Astrocyte of the hippocampus (primary cell): ENCODE measurements at regions not wholly inside any gene's neighbourhood (a gene's known extent, or its start where the extent isn't known, plus 50 kb on each side); places are given as distances from the start of the nearest gene placed in this dataset.

Experiments
- DNase-seq: peaks from one replicate; pipeline ENCODE4 v3.0.0; 2011; ENCODE audit warnings: low read depth, low spot score

DNA sequence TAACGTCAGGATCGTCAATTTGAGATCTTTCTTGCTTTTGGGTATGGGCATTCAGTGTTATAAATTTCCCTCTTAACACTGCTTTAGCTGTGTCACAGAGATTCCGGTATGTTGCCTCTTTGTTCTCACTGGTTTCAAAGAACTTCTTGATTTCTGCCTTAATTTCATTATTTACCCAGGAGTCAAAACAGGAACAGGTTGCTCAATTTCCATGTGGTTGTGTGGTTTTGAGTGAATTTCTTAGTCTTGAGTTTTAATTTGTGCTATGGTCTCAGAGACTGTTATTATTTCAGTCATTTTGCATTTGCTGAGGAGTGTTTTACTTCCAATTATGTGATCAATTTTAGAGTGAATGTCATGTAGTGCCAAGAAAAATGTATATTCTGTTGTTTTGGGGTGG lies 153.1 kb downstream of the PCDH17 start:
- no peak for DNase-seq

DNA sequence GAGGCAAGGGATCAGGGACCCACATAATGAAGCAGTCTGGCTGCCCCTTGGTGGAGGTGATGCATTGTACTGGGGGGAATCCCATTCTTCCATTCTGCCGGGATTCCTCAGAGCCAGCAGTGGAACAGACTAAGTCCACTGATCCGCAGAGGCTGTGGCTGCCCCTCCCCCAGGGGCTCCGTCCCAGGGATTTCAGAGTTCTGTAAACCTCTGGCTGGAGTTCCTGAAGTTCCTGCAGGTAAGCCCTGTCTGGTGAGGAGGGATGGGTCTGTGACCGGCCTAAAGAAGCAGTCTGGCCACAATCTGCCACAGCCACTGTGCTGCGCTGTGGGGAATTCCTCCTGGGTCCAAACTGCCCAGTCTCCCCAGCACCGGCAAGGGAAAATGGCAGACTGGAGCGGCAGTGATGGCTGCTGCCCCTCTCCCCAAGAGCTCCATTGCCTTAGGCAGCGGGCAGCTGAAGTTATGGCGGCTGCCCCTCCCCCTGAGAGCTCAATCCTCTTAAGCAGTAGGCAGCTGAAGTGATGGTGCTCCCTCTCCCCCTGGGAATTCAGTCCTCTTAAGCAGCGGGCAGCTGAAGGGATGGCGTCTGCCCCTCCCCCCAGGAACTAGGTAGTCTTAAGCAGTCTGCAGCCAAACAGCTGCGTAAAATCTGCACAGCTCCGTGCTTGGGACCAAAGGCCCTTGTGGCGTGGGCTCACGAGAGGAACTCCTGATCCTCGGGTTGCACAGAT lies 155.7 kb downstream of the PCDH17 start:
- no peak for DNase-seq

DNA sequence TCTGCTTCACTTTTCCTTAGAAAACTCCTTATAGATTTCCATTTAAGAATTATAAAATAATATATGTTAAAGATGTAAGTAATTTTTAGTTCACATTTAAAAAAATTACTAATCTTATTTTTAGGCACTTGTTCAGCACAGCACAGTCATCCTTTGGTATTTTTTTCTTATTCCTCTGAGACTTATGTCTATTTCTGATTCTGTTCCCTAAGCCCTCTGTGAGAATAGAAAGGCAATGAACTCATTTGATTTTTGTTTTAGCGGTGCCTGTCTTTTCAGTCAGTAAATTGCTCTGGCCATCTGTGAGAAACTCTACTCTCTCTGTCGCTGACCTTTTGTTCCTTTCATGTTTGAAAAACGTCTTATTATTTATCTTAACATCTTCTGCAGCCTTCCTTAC lies 168.1 kb downstream of the PCDH17 start:
- DNase-seq, result no peak

GRCh38 chr13:57813651-57814050 lies 182.1 kb downstream of the PCDH17 start:
- no peak for DNase-seq

DNA sequence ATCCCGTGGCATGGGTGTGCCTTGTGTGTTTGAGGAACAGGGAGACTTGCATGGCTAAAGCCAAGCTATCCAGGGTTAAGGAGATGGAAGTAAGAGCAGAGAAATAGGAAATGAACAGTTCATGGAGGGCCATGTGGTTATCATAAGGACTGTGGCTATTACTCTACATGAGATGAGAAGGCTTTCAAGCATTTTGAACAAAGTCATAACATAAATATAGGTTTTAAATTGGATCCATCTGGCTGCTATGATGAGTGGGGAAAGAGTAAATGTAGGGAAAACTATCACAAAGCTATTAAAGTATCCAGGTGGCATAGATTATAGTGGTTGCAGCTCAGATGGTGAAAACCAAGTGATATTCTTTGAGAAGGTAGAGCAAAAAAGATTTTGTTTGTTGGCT lies 184.1 kb downstream of the PCDH17 start:
- DNase-seq, result no peak

- no peak for DNase-seq
These were observed 189.4 kb downstream of the PCDH17 start for GRCh38 chr13:57820924-57821323.

DNA sequence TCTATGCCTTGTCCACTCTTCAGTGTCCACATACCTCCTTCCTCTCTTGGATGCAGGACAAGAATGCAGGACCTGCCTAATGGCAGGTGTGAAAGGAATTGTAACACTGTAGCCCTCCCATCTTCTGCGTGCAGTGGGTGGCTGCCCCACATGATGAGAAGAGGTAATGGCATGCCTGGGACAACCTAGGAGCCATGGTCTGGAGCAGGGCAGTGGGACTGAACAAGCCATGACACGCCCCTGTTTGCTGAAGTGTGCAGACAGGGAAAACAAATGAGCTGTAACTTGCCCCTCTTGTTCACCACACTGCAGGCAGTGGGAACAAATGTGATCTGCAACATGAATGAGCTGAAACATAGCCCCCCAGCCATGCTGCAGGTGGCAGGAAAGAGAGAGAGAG lies 192.2 kb downstream of the PCDH17 start:
- no peak for DNase-seq

DNA sequence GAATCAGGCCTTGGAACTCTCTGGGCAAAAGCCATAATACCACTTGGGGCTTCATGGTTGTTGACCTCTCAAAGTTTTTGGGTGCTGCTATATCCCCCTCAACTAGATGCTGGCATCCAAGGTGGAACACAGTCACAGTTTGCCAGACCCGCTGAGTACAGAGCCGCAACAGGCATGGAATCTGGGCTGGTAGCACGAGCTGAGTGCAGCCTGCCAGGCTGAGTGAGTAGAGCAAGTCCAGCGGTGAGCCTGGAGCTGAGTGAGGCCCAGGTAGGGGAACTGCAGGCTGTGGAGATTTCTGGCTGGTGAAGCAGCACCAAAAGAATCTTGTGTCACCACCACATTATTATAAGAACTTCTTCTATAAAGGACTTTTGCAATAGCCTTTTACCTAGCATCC lies 192.6 kb downstream of the PCDH17 start:
- DNase-seq, result no peak

- no peak for DNase-seq
These were observed 193.5 kb downstream of the PCDH17 start for GRCh38 chr13:57825066-57825465.

DNA sequence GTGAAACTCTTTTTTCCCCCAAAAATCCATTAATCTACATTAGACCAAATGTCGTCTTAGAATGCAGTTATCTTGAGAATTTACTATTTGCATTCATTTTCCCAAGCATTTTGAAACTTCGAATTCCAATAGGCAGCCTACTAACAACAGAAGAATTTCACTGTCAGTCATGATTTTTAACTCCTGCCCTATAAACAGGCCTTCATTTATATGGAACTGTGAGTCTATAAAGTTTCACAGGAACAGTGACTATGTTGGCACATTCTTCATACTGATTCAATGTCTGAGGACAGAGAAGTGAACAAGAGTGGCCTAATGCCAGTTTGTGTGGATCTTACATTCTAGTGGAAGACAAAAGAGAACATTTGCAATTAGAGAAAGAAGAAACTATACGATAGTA lies 198.0 kb downstream of the PCDH17 start:
- peak; percentile 14 for DNase-seq

DNA sequence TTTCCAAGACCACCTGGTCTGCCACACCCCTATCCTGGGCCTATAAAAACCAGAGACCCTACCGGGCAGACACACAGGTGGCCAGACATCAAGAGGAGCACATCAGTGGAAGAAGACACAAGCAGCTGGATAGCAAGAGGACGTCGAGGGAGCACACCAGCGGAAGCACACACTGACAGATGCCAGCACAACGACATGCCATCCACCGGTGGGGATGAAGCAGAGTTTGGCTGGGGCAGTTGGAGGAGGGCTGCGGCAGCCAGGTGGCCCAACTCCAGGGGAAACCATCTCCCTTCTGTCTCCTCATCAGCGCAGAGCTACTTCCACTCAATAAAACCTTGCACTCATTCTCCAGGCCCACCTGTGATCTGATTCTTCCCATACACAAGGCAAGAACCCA lies 200.6 kb downstream of the PCDH17 start:
- DNase-seq, result no peak

DNA sequence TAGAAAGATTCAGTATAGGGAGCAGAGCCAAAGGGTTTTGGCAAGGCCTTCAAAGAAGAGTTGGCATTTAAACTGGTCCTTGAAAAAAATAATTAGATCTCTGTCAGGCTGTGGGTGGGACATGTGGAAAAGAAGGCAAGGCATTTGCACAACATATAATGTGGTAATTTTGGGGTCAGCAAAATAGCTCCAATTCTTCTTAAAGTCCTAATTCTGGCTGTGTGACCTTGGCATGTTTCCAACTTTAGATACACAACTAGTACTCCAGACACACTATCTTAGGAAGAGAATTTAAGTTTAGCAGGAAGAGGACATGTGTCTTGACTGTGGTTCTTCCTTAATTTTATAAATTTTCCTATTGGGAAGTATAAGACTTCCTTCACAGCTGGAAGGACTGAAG lies 206.3 kb downstream of the PCDH17 start:
- DNase-seq, result no peak

GRCh38 chr13:57843521-57843920 lies 212.0 kb downstream of the PCDH17 start:
- no peak for DNase-seq

DNA sequence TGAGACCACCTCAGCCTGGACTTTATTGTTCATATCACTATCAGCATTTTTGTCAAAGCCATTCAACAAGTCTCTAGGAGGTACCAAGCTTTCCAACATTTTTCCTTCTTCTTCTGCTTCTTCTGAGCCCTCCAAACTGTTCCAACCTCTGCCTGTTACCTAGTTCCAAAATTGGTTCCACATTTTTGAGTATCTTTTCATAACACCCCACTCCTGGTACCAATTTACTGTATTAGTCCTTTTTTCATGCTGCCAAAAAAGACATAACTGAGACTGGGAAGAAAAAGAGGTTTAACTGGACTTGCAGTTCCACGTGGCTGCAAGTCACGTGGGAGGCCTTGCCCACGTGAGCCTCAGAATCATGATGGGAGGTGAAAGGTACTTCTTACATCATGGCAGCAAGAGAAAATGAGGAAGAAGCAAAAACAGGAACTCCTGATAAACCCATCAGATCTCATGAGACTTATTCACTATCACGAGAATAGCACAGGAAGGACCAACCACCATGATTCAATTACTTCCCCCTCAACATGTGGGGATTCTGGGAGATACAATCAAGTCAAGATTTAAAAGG lies 215.1 kb downstream of the PCDH17 start:
- no peak for DNase-seq

GRCh38 chr13:57857945-57858344 lies 226.4 kb downstream of the PCDH17 start:
- DNase-seq, result no peak

- DNase-seq, result no peak
These were observed 226.8 kb downstream of the PCDH17 start for GRCh38 chr13:57858376-57858775.

DNA sequence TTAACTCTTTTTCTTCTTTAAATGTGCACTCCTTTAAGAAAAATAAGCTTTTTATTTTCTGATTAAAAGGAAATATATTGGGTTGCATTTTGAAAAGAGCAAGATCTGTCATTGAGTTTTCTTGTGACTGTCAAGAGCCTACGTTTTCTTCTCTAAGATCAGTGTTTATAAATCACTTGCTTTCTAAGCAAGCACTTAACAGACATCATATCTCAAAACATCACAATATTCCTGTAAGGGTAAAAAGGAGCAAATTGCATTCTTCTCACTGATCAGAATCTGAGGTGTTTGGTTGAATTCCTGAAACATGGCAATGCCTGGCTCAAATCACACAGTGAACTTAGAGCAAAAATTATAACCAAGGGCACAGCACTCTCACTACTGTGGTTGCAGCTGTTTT lies 231.3 kb downstream of the PCDH17 start:
- DNase-seq, result no peak

- no peak for DNase-seq
These were observed 234.2 kb downstream of the PCDH17 start for GRCh38 chr13:57865600-57866294.

DNA sequence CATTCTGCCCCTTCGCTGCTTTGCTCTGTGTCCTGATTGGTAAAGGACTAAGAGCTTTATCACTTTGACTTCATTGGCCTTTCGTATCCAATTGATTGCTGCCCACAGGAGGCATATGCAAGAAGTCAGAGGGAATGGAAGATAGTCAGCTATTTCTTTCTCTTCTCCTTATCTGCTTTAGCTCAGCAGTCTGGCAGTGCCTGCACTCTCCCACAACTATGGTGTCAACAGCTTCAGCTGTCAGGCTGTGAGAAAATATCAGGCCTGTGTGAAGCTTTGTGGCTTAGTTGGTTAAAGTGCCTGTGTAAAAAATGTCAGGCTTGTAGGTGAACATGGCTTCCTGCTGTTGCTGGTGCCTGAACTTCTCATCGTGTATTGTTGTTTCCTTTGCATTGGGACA lies 243.0 kb downstream of the PCDH17 start:
- peak; percentile 43 for DNase-seq

- peak; percentile 2 for DNase-seq
These were observed 246.1 kb downstream of the PCDH17 start for GRCh38 chr13:57877601-57878000.

DNA sequence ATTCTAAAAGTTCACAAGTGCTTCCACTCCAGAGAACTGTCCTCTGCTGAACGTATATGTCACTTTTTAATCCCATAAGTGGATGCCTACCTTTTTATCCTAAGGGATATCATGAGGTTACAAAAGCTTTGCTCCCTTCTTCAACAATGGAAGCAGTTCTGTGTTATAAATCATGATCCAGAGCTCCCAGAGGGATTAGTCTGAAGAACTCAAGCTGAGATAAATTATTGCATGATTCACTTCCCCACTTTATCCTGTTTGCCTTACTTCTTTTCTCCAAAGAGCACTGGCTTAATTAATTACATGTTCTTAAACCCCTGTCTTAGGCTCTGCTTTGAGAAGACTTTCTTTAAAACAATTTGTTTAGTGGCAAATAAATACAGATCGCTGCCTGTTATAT lies 246.7 kb downstream of the PCDH17 start:
- peak; percentile 2 for DNase-seq

- no peak for DNase-seq
These were observed 265.7 kb downstream of the PCDH17 start for GRCh38 chr13:57897225-57897624.

GRCh38 chr13:57899096-57899495 lies 267.6 kb downstream of the PCDH17 start:
- DNase-seq, result no peak
